GM12892 (cell line): ENCODE measurements at regions not wholly inside any gene's neighbourhood (a gene's known extent, or its start where the extent isn't known, plus 50 kb on each side); places are given as distances from the start of the nearest gene placed in this dataset.

ENCODE experiments used
- POLR2A ChIP-seq: IDR thresholded peaks from 2 replicates; pipeline ENCODE4 v1.6.1; 2011; ENCODE audit warnings: low read depth, low read length, control low read depth
- POLR2AphosphoS5 ChIP-seq: IDR thresholded peaks from 2 replicates; pipeline ENCODE4 v1.6.1; 2011; ENCODE audit warnings: low read depth, low read length, control low read depth
- TAF1 ChIP-seq: IDR thresholded peaks from 2 replicates; pipeline ENCODE4 v1.6.1; 2011; ENCODE audit warnings: low read depth, mild to moderate bottlenecking, control low read depth, low read length, borderline replicate concordance

DNA sequence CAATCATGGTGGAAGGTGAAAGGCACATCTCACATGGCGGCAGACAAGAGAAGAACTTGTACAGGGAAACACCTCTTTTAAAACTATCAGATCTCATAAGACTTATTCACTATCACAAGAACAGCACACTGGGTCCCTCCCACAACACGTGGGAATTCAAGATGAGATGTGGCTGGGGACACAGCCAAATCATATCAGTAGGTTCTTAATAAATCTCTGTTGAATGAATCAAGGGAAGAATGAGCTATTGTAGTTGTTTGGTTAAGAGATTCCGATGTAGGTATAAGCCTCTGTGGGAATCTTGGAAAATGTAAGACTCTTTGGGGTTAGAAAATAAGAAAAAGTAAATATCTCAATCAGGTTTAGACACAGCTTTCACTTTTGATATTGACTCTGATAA lies 400.2 kb downstream of the KCNRG start:
- TF ChIP-seq POLR2A (no peak), TAF1 (no peak), POLR2AphosphoS5 (no peak)
